AG09319 (cell line): ENCODE measurements at regions not wholly inside any gene's neighbourhood (a gene's known extent, or its start where the extent isn't known, plus 50 kb on each side); places are given as distances from the start of the nearest gene placed in this dataset.

Experiments used
- DNase-seq: peaks from one replicate; pipeline ENCODE4 v3.0.0-alpha.2; 2010; ENCODE audit warnings: low read depth; ENCODE audit errors: extremely low read depth
- CTCF ChIP-seq: IDR thresholded peaks from 2 replicates; pipeline ENCODE4 v1.5.1; 2011; ENCODE audit warnings: low read depth, mild to moderate bottlenecking, inconsistent platforms, low read length, moderate library complexity

GRCh38 chr9:109591691-109592090, 93.6 kb upstream of the PTPN3 start:
- no peak for DNase-seq
- TF ChIP-seq CTCF = no peak

DNA sequence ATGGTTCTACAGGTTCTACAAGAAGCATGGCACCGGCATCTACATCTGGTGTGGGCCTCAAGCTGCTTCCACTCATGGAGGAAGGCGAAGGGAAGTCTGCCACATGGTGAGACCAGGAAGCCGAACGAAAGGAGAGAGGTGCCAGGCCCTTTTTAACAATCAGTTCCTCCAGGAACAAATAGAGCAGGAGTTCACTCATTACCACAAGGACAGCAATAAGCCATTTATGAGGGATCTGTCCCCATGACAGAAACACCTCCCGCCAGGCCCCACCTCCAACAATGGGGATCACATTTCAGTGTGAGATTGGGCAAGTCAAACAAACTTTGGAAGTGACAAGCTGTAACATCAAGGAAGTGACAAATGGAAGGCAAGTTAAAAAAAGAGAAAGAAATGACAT, 95.5 kb upstream of the PTPN3 start:
- no peak for TF ChIP-seq CTCF

GRCh38 chr9:109597496-109597895, 99.4 kb upstream of the PTPN3 start:
- no peak for TF ChIP-seq CTCF
- no peak for DNase-seq

More for the DNA sequence above, 95.5 kb upstream of the PTPN3 start:
- DNase-seq = no peak

GRCh38 chr9:109599131-109599530, 101.0 kb upstream of the PTPN3 start:
- DNase-seq = no peak
- TF ChIP-seq CTCF = no peak

- no peak for TF ChIP-seq CTCF
These were observed 101.6 kb upstream of the PTPN3 start for GRCh38 chr9:109599711-109600110.

DNA sequence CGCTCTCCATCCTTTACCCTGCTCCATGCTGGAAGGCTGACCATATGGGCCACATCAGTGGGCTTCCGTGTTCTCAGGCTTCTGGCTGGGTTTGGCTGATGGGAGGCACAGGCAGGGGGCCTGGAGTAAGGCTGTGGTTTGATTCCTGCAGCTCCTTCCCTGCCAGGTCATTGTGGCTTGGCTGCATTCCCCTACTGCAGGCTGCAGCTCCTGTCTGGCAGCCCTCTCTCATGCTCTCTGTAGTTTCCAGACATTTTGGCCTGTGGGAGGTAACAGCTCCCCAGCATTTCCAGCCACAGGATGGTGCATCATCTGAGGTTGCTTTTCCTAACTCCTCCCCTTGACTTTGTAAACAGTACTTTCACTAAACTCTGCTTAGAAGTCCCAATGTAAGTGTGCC, 102.0 kb upstream of the PTPN3 start:
- DNase-seq = peak; percentile 41
- no peak for TF ChIP-seq CTCF

More at GRCh38 chr9:109599711-109600110, 101.6 kb upstream of the PTPN3 start:
- DNase-seq = no peak

- TF ChIP-seq CTCF = no peak
- DNase-seq = no peak
These were observed 103.1 kb upstream of the PTPN3 start for GRCh38 chr9:109601181-109601580.

DNA sequence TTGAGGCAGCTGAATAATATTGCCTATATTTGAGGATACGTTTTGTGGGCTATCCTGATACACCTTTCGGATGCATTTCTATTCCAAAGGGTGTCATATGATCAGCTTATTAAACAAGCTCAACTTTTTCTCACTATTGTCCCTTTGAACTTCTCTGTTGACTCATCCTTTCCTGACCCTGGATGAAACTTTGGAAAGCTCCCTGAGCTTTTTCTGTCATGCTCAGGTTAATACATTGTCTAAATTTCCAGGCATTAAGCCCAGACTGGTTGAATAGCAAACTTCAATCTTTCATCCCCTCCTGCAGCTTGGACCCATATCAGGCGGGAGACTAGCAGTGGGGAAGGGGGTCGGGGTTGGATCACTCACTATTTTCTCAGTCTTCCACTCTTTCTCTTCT, 104.9 kb upstream of the PTPN3 start:
- no peak for DNase-seq
- no peak for TF ChIP-seq CTCF
